ENCODE measurements at regions not wholly inside any gene's neighbourhood (a gene's known extent, or its start where the extent isn't known, plus 50 kb on each side); places are given as distances from the start of the nearest gene placed in this dataset.

DNA sequence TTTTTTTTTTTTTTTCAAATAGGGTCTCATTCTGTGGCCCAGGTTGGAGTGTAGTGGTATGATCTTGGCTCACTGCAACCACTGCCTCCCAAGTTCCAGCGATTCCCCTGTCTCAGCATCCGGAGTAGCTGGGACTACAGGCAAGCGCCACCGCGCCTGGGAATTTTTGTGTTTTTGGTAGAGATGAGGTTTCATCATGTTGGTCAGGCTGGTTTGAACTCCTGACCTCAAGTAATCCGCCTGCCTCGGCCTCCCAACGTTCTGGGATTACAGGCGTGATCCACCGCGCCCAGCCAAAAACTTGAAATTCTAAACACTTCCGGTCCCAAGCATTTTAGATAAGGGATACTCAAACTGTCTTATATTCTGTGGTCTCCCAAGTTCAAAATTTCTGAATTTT is 718.9 kb upstream of the MEF2C start:
- TF ChIP-seq SUZ12 (IDR thresholded peaks at IDR 0.05; ENCODE audit: extremely low read depth, insufficient read depth, insufficient read length) (no peak), ZNF274 (IDR thresholded peaks at IDR 0.05; ENCODE audit: low read depth, low read length) (no peak), YY1 (IDR thresholded peaks at IDR 0.05; ENCODE audit: insufficient read depth, insufficient read length) (no peak)

Measured in NT2/D1 (cell line).